ENCODE measurements at regions not wholly inside any gene's neighbourhood (a gene's known extent, or its start where the extent isn't known, plus 50 kb on each side); places are given as distances from the start of the nearest gene placed in this dataset.

DNA sequence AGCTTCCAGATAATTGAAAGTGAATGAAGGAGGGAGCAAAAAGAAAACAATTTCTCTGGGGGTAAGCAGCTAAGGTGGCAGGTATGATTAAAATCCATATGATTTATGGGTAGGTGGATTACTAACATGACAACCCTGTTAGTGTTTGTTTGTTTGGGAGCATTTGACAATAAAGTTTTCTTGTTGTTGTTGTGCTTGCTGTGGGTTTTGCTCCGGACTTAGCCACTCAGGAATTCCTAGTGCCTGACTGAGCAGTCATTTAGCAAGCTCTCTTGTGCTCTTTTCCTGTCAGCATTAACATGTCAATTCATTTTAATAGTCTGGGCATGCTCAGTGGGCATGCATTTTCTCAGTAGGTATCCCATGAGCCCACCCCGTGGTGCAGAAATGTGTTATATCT lies 674.8 kb upstream of the ZEB2 start:
- DNase-seq (ENCODE audit: low spot score), result no peak

DNA sequence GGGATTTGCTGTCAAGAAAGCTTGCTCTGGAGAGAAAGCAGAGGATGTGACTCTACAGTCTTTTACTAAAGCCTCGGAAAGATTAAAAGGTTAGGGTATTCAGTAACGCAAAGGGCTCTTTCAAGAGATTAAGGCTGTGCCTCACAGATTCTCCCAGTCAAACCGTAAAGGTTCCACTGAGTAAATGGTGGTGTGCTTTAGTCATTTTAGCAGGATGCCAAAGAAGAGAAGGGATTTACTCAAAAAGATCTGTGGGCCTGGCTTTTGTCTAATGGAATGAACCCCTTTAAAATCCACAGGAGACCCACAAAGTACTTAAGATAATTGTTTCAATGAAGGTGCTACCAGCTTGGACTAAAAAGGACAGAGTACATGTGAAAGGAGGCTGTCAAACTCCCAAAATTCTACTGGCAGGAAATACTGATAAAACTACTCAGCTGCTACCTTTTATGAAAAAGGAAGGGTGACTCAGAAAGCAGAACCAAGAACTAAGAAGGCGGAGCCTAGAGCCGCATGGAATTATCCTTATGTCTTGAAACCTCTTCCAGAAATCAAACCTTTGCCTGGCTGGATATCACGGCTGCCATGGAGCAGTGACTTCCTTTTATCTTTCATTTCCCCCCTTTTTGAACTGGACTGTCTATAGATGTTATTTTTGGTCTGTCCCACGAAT lies 670.2 kb upstream of the ZEB2 start:
- DNase-seq (ENCODE audit: low spot score), result no peak

DNA sequence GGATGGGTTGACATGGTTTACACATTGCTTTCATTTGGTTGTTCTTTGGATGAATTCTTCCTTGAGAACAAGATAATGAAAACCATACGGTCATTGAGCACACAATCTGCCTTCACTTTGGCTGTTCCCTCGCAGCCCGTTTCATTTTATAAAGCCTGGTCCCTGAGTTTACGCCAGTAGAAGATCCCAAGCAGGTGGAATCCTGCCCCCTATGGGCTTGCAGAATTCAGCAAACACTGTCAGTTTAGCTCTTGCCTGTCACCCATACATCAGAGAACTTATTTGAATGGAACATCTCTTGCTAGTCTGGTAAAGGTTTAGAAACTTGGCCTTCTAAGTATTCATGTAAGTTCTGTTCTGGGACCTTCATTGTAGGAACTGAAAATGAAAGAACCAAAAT lies 666.4 kb upstream of the ZEB2 start:
- DNase-seq (ENCODE audit: low spot score), result no peak

DNA sequence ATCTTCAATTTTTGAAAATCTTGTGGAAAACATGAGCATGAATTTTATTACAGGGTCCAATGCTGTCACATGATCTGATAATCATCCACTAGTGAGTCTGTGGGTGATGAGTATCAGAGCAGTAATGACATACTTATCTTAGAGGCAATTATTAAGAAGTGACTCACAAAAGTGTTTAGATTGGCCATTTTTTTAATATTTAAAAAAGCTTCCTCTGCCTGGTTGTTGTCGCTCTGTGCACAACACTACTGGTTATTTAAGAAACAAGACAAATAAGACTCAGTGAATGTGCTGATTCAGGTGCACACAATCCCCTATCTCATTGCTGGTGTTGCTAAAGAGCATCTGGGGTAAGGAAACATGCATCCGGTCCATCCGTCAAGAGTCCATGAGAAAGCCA lies 665.8 kb upstream of the ZEB2 start:
- no peak for DNase-seq (ENCODE audit: low spot score)

DNA sequence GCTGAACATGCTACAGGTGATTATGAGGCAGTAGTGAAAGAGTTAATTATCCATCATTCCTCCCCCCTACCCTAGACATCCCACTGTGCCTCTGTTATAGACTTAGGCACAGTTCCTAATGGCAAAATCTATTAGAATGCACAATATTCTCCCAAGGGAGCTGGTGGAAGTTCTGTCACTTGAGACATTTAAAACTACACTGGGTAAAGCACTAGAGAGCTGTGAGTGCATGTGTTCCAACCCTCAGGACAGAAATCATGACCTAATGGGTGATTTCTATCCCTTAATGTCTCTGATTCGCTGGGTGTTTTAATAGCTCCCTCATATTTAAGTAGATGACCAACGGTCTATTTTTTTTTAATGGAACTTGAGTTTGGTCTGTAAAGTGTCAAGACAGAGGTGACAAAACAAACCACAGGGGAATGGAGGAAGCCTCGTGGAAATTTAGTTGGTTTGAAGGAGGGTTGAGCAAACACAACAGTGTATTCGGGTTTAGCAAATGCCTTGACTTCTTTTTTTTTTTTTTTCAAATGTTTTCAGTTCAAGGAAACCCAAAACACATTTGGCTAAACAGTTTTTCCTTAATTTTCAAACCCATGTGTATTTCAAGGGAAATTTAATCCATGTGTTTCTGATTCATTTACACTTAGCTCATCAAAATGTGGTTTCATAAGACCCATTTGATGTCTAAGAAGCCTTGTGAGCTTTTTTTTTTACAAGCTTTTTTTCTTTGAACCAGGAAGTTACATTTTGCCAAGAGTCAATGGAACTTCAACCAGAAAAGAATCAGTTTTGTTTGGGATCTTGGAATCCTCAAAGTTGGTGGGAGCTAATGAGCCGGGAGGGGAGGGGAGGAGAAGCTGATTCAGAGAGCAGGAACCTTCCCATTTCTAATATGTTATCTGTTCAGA lies 665.1 kb upstream of the ZEB2 start:
- no peak for DNase-seq (ENCODE audit: low spot score)

DNA sequence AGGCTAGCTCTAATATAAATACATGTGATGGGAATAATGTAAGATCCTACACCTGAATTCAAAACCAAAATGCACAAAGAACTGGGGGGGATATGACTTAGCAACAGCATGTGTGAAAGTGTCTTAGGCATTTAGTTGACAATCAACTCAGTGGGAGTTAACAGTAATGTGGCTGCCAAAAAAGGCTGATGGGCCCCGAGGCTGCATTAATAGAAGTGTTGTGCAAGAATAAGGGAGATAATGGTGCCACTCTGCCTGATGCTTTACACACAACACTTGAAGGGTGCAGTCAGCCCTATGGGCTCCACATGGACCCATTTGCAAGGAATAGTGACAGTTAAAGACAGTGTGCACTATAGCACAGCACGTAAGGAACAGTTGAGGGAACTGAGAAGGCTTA lies 649.4 kb upstream of the ZEB2 start:
- DNase-seq (ENCODE audit: low spot score), result no peak

DNA sequence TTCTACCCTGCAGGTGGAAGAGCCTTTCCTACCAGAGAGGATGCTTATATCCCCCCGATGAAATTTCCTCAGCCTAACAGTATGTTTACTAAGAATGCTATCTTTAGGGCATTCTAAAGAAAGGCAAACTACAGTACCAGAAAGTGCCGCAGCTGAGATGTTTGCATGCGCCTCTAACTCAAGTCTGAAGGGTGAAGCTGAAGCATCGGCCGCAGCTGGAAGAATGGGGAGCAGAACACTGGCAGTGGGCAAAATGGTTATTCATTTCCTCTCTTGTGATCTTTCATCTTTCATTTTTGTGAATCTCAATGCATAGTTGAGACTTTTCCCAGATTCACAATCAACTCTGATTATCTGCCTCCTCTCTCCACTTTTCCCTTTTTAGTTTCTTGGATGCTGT lies 648.2 kb upstream of the ZEB2 start:
- no peak for DNase-seq (ENCODE audit: low spot score)

DNA sequence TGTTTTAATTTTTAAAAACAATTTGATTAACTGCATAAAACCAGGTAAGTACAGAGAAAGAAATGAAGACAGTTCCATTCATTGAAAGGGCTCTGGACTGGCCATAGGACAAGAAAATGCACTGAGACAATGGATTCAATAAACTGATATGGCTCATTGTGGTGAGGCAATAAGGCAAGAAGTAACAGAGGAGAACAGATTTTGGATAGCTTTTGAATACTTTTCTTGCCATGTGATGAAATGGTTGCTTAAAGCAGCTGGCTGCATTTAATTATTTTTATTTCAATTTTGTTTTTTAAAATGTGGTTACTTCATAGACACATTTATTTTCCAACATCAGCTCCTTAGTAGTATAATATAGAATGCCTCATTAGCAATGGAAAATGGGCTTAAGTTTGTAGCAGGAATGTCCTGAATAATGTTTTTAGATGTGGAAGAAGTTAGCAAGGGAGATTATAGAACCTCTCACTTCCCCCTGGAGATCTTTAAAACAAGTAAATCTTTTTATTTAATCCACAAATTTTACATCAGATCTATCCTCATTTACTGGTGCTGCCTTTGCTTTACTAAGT lies 646.9 kb upstream of the ZEB2 start:
- no peak for DNase-seq (ENCODE audit: low spot score)

DNA sequence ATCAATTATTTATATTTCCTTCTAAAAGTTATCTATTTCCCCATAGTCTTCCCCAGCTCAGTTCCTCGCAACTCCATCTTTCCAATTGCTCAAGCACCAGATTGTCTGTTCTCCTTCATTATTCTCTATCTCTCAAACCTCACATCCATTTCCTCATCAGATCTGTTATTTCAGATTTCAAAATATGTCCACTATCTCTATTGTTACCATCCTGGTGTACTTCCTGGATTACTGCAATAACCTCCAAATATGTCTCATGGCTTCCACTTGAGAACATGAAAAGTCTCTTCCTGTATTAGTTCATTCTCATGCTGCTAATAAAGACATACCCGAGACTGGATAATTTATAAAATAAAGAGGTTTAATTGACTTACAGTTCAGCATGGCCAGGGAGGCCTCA lies 641.7 kb upstream of the ZEB2 start:
- no peak for DNase-seq (ENCODE audit: low spot score)

DNA sequence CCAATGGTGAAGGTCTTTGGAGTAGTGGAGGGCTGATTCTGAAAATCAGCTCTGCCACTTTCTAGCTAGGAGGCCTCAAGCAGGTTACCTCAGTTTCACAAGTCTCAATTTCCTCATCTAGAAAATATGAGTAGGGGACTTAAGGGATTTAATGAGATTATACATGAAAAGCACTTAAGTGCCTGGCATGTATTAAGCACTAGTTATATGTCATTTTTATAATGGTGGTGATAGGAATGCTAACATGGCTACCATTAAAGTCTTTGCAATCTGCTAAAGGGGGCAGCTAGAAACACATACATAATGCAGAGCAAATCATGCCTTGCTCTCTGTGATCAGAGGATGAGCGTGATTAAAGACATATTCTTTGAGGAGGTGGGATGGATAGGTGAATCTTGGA lies 640.9 kb upstream of the ZEB2 start:
- no peak for DNase-seq (ENCODE audit: low spot score)

DNA sequence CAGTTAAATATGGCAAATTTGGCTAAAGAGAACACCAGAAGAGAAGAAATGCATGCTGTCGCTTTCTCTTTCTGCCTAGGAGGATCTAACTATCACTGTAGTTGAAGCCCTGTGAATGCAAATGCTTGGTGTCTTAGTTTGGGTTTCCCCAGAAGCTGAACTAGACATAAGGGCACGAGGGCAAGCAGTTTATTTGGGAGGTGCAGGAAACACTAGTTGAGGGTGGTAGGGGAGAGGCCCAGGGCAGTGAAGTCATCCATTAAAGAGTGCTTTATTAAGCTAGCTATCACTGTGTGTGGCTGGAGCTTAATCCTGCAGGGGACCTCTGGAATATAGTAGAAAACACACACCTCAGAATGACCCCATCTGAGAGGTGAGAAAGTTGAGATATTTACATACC lies 639.8 kb upstream of the ZEB2 start:
- no peak for DNase-seq (ENCODE audit: low spot score)

DNA sequence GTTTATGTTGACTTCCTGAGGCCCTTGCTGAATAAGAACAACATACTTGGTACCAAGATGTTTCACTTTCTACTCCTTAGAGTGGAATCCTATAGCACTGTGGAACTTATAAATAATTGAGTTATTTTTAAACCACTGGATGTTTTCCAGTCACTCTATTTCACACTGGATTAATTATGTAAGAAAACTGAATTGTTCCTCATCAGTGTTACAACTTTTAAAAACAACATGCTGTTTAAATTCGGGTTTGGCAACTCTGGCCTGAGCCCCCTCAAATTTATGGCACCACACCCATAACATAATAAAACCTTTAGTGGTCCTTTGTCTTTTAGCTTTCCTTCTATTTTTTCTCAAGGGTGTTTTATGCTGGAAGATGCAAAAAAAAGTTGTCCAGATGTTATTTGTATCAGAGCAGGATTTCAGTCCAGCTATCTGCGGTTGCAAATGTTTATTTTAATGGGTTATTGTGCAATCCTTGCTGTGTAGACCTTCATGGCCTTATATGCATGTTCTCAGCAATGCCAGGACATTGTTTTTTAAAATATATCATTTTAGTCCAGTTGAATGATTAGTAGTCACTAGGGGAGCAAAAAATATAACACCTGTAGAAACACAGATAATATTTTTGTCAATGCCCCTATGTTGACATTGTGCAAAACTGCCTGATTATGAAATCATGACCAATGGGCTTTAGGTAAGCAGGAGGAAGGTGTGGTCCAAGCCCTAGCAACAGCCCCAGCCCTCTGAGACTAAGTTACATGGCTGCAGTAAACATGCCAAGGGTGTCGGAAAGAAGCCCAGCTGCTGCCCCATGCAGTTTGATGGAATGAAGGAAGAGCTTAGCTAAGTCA lies 638.0 kb upstream of the ZEB2 start:
- DNase-seq (ENCODE audit: low spot score), result peak; percentile 2

DNA sequence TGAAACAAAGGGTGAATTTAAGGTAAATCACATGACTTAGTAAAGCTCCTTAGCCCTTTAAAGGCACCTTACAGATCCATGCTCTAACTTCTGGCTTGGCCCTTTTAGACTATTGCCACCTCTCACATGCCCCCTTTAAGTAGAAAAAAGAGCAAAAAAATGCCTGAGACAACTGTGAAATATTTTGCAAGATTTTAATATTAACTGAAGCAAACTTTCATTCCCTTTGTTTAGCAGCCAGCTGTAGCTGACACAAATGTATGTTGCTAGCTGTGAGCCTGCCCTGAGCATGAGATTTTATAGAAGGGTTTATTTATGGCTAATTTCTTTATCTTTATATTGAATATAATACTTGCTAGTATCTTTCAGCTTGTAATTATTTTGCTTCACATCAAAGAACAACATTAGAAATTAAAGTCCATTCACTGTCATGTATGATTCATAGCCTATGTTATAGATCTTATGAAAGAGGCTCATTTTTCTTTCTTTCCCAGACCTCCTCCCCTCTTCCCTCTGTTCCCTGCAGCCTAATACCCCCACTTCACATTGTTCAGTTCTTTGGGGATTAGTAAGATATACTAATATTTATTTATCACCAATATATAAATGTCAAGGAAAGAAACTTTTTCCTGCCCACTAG lies 637.2 kb upstream of the ZEB2 start:
- DNase-seq (ENCODE audit: low spot score), result no peak

DNA sequence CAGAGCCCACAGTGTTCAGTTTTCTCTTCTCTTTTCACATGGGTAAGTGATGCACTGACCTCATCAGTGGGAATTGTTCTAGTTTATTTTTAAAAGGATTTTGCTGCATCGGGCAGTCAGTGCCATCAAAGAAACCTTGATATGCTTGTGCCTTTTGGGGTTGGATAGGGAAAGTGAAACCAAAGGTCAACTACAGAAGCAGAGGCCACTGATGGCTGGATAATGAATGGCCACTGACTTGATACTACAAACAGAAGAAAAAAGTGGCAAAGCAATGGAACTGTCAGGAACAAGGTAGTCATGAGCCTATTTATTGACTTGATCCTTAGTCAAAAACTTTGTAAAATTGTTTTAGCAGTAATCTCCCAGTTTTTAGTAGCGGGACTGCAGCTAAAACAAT lies 636.3 kb upstream of the ZEB2 start:
- DNase-seq (ENCODE audit: low spot score), result peak; percentile 2

DNA sequence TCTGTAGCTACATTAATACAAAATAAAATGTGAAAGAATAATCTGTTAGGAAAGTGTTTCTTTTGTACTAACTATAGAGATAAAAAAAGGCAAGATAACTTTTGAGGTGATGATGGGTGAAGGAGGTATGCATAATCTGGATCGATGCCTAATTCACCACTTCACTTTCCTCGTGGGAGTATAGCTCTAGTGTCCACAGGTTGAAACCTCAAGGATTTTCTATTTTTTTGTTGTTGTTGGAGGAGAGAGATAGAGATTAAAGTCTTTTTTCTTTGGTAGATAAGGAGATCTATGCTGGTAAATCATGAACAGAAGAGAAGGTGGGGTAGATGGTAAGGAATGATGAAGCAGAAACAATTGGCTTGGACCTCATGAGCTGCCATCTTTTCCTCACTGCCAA lies 635.3 kb upstream of the ZEB2 start:
- no peak for DNase-seq (ENCODE audit: low spot score)

DNA sequence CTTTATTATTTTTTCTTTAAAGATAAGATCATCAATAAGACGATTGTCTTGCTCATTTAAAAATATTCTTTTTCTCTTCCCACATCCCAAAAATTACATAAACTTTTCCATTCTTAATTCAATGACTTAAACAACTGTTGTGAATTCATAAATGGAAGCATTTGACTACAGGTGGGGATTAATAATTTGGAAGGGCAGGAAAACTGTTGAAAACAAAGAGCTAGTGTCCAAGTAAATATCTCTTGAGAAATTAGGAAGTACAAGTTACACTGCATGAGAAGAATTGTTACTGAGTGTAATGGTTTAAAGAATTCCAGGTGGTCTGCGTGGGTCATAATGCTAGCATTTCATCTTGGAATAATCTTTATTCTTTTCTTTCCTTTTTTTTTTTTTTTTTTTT lies 634.8 kb upstream of the ZEB2 start:
- DNase-seq (ENCODE audit: low spot score), result no peak

DNA sequence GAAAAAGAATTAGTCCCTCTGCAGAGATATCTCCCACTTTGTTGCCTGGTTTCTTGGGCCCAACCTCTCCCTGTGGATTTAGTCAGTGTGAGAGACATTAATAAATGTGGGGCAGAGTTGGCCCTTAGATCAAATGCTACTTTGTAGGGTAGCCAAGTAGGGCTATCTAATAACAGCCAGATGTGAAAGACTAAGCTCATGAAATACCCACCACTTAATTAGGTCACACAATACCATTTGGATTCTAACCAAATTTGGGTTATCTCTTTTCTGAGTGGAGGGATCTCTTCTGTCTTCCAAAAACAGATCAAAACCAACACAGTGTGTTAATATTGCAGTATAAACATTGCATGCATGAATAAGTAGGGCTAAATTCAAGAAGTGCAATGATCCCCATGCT lies 626.8 kb upstream of the ZEB2 start:
- DNase-seq (ENCODE audit: low spot score), result no peak

DNA sequence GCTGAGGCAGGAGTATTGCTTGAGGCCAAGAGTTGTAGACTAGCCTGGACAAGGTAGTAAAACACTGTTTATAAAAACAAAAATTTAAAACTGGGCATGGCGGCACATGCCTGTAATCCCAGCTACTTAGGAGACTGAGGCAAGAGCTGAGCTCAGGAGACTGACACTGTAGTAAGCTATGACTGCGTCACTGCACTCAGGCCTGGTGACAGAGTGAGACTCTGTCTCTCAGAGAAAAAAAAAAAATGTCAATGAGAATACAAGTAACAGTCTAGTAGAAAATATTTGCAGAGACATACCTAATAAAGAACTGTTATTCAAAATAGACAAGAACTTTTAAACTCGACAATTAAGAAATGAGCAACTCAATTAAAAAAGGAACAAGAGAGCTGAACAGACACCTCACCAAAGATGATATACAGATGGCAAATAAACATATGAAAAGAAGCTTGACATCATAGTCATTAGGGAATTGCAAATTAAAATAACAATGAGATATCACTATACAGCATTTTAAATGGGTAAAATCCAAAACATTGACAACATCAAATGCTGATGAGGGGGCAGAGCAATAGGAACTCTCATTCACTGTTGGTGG lies 624.3 kb upstream of the ZEB2 start:
- no peak for DNase-seq (ENCODE audit: low spot score)

DNA sequence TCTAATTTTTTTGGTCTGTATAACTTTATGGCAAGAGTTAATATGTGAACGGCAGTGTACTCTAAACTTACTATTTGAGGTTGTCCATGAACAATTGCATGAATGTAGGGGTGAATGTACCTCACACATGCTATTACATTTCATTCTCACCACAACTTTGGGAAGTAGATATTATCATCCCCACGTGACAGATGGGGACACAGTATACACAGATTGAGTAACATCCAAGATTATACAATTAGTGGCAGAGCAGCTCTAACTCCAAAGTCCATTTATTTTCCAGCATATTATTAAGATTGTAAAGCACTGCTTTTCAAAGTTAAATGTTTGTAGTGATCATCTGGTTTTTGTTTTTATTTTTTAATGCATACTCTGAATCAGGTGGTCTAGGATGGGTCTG lies 622.1 kb upstream of the ZEB2 start:
- DNase-seq (ENCODE audit: low spot score), result no peak

DNA sequence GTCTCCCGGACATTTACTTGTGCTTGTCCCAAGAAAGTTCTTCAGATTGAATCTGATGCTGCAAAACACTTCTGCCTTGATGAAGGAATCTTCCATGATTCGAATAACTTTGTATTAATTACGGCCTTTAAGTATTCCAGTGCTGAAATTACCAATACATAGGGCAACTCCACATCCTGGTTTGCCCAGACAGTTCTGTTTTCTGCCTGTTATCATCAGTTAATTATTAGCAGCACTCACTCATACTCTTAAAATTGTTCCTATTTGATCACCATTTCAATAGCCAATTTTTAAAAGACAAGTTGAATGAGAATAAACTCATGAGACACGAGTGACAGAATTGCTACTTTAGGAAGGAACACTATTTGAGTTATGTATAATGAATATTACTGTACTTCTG lies 620.7 kb upstream of the ZEB2 start:
- no peak for DNase-seq (ENCODE audit: low spot score)

DNA sequence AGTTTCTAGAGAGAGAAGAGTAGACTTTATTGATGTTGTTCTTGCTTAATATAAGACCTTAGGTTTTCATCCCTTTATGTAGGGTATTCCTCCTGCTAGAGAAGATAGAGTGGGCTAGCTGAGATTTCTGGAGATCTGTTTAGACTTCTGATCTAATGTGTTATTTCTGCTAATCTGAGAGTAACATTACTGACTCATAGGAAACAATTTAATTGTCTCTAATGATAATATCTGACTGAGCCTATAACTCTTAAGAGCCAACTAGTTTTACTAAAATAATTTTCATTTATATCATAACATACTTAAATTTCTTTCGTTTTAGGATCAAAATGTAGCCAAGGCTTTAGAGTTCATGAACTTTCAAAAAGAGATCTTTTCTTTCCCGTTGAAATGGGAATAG lies 618.7 kb upstream of the ZEB2 start:
- no peak for DNase-seq (ENCODE audit: low spot score)

DNA sequence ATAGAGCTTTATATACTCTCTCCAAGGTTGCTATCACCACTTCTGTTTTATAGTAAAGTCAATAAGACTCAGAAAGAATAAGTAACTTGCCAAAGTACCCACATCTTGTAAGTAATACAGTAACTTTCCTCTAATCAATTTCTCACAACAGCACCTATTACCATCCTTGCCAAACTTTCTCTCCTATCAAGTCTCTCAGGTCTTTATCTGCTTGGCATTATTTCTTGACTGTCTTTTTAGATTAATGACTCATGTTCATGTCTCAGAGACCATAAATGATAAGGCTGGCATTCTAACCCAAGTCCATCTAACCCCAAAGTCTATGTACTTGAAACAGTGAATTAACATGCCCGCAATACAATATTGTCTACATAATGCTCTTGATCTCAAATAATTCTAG lies 618.0 kb upstream of the ZEB2 start:
- DNase-seq (ENCODE audit: low spot score), result no peak

All from SW480 (cell line).